ENCODE measurements at regions not wholly inside any gene's neighbourhood (a gene's known extent, or its start where the extent isn't known, plus 50 kb on each side); places are given as distances from the start of the nearest gene placed in this dataset.

- Histone ChIP-seq H3K9me1 (replicated peaks; ENCODE audit: control insufficient read depth, extremely low read depth, insufficient read depth, low read length) (no peaks in the 10 kb centered on the region), H3K4me1 (ENCODE audit: control insufficient read depth, extremely low read depth, insufficient read depth, low read length) (no peaks in the 10 kb centered on the region), H3K79me2 (ENCODE audit: control insufficient read depth, insufficient read depth, low read length) (no peaks in the 10 kb centered on the region), H4K20me1 (replicated peaks; ENCODE audit: control insufficient read depth, extremely low read depth, insufficient read depth, low read length) (no peaks in the 10 kb centered on the region), H3K4me2 (ENCODE audit: insufficient read depth, low read length) (no peak overlapping the region), H3K27me3 (ENCODE audit: control insufficient read depth in 2 of 2, insufficient read depth in 2 of 2, low read length in 2 of 2) (no peaks in the 10 kb centered on the region), H3K9me3 (replicated peaks; ENCODE audit: control insufficient read depth, insufficient read depth, low read length) (no peaks in the 10 kb centered on the region), H3K9ac (replicated peaks; ENCODE audit: extremely low read depth, insufficient read depth, low read length) (no peak overlapping the region), H2AFZ (ENCODE audit: low read depth, low read length) (no peak overlapping the region), H3K4me3 (replicated peaks in 1 of 3; ENCODE audit: insufficient read depth in 1 of 3, low read depth in 1 of 3, low read length in 3 of 3) (no peak overlapping the region), H3K27ac (ENCODE audit: insufficient read depth, low read depth, low read length) (no peak overlapping the region), H3K36me3 (ENCODE audit: control insufficient read depth in 2 of 2, extremely low read depth in 1 of 2, insufficient read depth in 2 of 2, low read length in 2 of 2) (no peaks in the 10 kb centered on the region)
- DNase-seq (ENCODE audit: low read depth, low spot score) = no peak
- intact Hi-C loops (cut with micrococcal nuclease) = no loop called here
- dilution Hi-C loops (cut with MboI; ENCODE audit: extremely low pct_ligation_motif_present, low sequenced_read_pairs) = no loop called here
- BruUV-seq (replicated peaks) = no TSS peak
- CTCF ChIA-PET = no interaction called here
- POLR2A ChIA-PET = no interaction called here
- FAIRE-seq = no peak
- TF ChIP-seq FOS (IDR thresholded peaks at IDR 0.05; ENCODE audit: borderline replicate concordance, insufficient read depth, low read length) = no peak
- no peak for TF ChIP-seq MAX (IDR thresholded peaks at IDR 0.05; ENCODE audit: insufficient read depth, insufficient read length)
- TF ChIP-seq JUN (IDR thresholded peaks at IDR 0.05; ENCODE audit: borderline replicate concordance, insufficient read depth, insufficient read length, low read depth) = no peak
- TF ChIP-seq CTCF (IDR thresholded peaks at IDR 0.05; ENCODE audit: extremely low read depth in 1 of 2, insufficient read depth in 1 of 2, low read depth in 1 of 2, low read length in 2 of 2) = no peak
- TF ChIP-seq GATA2 (IDR thresholded peaks at IDR 0.05; ENCODE audit: insufficient read depth, insufficient read length, low read depth, low read length) = no peak
- TF ChIP-seq MYC (IDR thresholded peaks at IDR 0.05; ENCODE audit: low read depth, low read length) = no peak
- no peak for TF ChIP-seq POLR2AphosphoS5 (IDR thresholded peaks at IDR 0.05; ENCODE audit: insufficient read depth, low read depth, low read length)
- no peak for TF ChIP-seq EZH2 (IDR thresholded peaks at IDR 0.05; ENCODE audit: borderline replicate concordance, low read depth, low read length, severe bottlenecking)
- no peak for TF ChIP-seq POLR2A (IDR thresholded peaks at IDR 0.05; ENCODE audit: low read depth, low read length)
Measured at GRCh38 chr20:26324177-26324576, 627.5 kb upstream of the ZNF337 start.
